ENCODE measurements at regions not wholly inside any gene's neighbourhood (a gene's known extent, or its start where the extent isn't known, plus 50 kb on each side); places are given as distances from the start of the nearest gene placed in this dataset.

DNA sequence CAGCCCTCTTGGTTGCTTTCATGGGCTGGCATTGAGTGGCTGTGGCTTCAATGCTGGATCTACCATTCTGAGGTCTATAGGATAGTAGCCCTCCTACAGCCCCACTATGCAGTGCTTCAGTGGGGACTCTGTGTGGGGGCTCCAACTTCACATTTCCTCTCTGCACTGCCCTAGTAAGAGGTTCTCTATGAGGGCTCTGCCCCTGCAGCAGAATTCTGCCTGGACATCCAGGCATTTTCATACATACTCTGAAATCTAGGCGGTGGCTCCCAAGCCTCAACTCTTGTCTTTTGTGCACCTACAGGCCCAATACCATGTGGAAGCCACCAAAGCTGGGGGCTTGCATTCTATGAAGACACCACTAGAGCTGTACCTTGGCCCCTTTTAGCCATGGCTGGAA is 195.8 kb downstream of the IGSF11 start:
- TF ChIP-seq CSDC2 (CRISPR knock-in tag; IDR thresholded peaks at IDR 0.05) (no peak), TCF4 (CRISPR knock-in tag; IDR thresholded peaks at IDR 0.05; ENCODE audit: borderline replicate concordance) (no peak), ISL1 (CRISPR knock-in tag; IDR thresholded peaks at IDR 0.05) (no peak), PPARA (CRISPR knock-in tag; IDR thresholded peaks at IDR 0.05; ENCODE audit: borderline replicate concordance) (no peak), ZFP30 (CRISPR knock-in tag; IDR thresholded peaks at IDR 0.05) (no peak), ZNF70 (CRISPR knock-in tag; IDR thresholded peaks at IDR 0.05) (no peak), BACH2 (CRISPR knock-in tag; IDR thresholded peaks at IDR 0.05; ENCODE audit: borderline replicate concordance) (no peak), OSR1 (CRISPR knock-in tag; IDR thresholded peaks at IDR 0.05) (no peak)
- TF ChIP-seq, protein P1, sequence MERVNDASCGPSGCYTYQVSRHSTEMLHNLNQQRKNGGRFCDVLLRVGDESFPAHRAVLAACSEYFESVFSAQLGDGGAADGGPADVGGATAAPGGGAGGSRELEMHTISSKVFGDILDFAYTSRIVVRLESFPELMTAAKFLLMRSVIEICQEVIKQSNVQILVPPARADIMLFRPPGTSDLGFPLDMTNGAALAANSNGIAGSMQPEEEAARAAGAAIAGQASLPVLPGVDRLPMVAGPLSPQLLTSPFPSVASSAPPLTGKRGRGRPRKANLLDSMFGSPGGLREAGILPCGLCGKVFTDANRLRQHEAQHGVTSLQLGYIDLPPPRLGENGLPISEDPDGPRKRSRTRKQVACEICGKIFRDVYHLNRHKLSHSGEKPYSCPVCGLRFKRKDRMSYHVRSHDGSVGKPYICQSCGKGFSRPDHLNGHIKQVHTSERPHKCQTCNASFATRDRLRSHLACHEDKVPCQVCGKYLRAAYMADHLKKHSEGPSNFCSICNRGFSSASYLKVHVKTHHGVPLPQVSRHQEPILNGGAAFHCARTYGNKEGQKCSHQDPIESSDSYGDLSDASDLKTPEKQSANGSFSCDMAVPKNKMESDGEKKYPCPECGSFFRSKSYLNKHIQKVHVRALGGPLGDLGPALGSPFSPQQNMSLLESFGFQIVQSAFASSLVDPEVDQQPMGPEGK (CRISPR knock-in tag; IDR thresholded peaks at IDR 0.05; ENCODE audit: borderline replicate concordance), result no peak
- TF ChIP-seq, protein P2, sequence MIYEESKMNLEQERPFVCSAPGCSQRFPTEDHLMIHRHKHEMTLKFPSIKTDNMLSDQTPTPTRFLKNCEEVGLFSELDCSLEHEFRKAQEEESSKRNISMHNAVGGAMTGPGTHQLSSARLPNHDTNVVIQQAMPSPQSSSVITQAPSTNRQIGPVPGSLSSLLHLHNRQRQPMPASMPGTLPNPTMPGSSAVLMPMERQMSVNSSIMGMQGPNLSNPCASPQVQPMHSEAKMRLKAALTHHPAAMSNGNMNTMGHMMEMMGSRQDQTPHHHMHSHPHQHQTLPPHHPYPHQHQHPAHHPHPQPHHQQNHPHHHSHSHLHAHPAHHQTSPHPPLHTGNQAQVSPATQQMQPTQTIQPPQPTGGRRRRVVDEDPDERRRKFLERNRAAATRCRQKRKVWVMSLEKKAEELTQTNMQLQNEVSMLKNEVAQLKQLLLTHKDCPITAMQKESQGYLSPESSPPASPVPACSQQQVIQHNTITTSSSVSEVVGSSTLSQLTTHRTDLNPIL (CRISPR knock-in tag; IDR thresholded peaks at IDR 0.05; ENCODE audit: low read depth), result no peak

Data from SK-N-SH treated with all-trans-retinoic acid at 6 μM for 48 hours (cell line).